Loucy (cell line): ENCODE measurements at regions not wholly inside any gene's neighbourhood (a gene's known extent, or its start where the extent isn't known, plus 50 kb on each side); places are given as distances from the start of the nearest gene placed in this dataset.

Experiments used
- EZH2phosphoT487 ChIP-seq: fragments of 200-600 bp; IDR thresholded peaks from 2 replicates; pipeline ENCODE4 v1.6.1; 2018; ENCODE audit warnings: antibody characterized with exemption, mild to moderate bottlenecking, moderate library complexity, borderline replicate concordance
- TF ChIP-seq, protein P1 (sequence below): fragments of 200-600 bp; sonication (generic); conservative IDR thresholded peaks from 2 replicates; pipeline ENCODE4 v1.5.1; 2014; ENCODE audit warnings: mild to moderate bottlenecking, antibody characterized with exemption, low read length

DNA sequence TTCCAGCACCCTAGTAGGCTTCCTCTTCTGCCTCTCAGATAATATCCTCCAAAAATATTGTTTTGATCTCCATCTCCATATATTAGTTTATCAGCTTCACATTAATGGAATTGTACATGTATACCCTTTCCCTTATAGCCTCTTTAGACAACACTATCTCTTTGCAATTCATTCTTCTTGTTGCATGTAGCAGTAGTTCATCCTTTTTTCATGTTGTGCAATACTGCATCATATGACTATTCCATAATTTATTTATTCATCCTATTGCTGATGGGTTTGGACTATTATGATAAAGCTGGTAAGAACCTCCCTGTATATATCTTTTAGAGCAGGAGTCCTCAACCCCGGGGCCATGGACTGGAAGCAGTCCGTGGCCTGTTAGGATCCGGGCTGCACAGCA lies 148.2 kb upstream of the FAT1 start:
- TF ChIP-seq, protein P1, sequence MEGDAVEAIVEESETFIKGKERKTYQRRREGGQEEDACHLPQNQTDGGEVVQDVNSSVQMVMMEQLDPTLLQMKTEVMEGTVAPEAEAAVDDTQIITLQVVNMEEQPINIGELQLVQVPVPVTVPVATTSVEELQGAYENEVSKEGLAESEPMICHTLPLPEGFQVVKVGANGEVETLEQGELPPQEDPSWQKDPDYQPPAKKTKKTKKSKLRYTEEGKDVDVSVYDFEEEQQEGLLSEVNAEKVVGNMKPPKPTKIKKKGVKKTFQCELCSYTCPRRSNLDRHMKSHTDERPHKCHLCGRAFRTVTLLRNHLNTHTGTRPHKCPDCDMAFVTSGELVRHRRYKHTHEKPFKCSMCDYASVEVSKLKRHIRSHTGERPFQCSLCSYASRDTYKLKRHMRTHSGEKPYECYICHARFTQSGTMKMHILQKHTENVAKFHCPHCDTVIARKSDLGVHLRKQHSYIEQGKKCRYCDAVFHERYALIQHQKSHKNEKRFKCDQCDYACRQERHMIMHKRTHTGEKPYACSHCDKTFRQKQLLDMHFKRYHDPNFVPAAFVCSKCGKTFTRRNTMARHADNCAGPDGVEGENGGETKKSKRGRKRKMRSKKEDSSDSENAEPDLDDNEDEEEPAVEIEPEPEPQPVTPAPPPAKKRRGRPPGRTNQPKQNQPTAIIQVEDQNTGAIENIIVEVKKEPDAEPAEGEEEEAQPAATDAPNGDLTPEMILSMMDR = no peak
- no peak for TF ChIP-seq EZH2phosphoT487
